Fibroblast of lung (primary cell): ENCODE measurements at regions not wholly inside any gene's neighbourhood (a gene's known extent, or its start where the extent isn't known, plus 50 kb on each side); places are given as distances from the start of the nearest gene placed in this dataset.

ENCODE experiments used
- DNase-seq, 2 donors: peaks; one replicate each; pipeline versions ENCODE4 v3.0.0 to v3.0.0-alpha.2; 2010; ENCODE audit warnings: low read depth in 2 of 2
- H2AFZ ChIP-seq: 2 replicates; pipeline ENCODE4 v1.5.1; 2012; ENCODE audit warnings: low read length, control low read depth, inconsistent platforms
- H3K27ac ChIP-seq: 2 replicates; pipeline ENCODE4 v1.5.1; 2011; ENCODE audit warnings: low read length, control low read depth; ENCODE audit not compliant: insufficient read depth
- H3K27me3 ChIP-seq: 2 replicates; pipeline ENCODE4 v1.5.1; 2011; ENCODE audit warnings: mild to moderate bottlenecking, low read length; ENCODE audit not compliant: control insufficient read depth, insufficient read depth
- H3K36me3 ChIP-seq: 2 replicates; pipeline ENCODE4 v1.5.1; 2011; ENCODE audit warnings: low read length; ENCODE audit not compliant: control insufficient read depth, insufficient read depth
- H3K4me1 ChIP-seq: 2 replicates; pipeline ENCODE4 v1.5.1; 2011; ENCODE audit warnings: low read length; ENCODE audit not compliant: control insufficient read depth, insufficient read depth; ENCODE audit errors: extremely low read depth
- H3K4me2 ChIP-seq: 2 replicates; pipeline ENCODE4 v1.5.1; 2011; ENCODE audit warnings: low read length, control low read depth; ENCODE audit not compliant: insufficient read depth; ENCODE audit errors: extremely low read depth
- H3K4me3 ChIP-seq, 4 experiments: fragments of 200-600 bp in 1 of 4; sonication (generic) in 1 of 4; replicated peaks in 1 of 4; 2 replicates each; pipeline ENCODE4 v1.5.1; 2011 to 2016; ENCODE audit warnings: low read length in 4 of 4, low read depth in 3 of 4, mild to moderate bottlenecking in 3 of 4, control low read depth in 2 of 4, inconsistent platforms in 1 of 4, mixed read lengths in 1 of 4; ENCODE audit not compliant: insufficient read depth in 1 of 4; ENCODE audit errors: control extremely low read depth in 1 of 4
- H3K79me2 ChIP-seq: 2 replicates; pipeline ENCODE4 v1.5.1; 2012; ENCODE audit warnings: mild to moderate bottlenecking, low read length, inconsistent platforms; ENCODE audit not compliant: control insufficient read depth, insufficient read depth
- H3K9ac ChIP-seq: 2 replicates; pipeline ENCODE4 v1.5.1; 2011; ENCODE audit warnings: mild to moderate bottlenecking, low read length, control low read depth; ENCODE audit not compliant: insufficient read depth
- H3K9me3 ChIP-seq: 2 replicates; pipeline ENCODE4 v1.5.1; 2012; ENCODE audit warnings: low read depth, low read length; ENCODE audit not compliant: control insufficient read depth, insufficient read depth
- H4K20me1 ChIP-seq: 2 replicates; pipeline ENCODE4 v1.5.1; 2011; ENCODE audit warnings: low read length; ENCODE audit not compliant: control insufficient read depth, insufficient read depth; ENCODE audit errors: extremely low read depth
- EZH2 ChIP-seq: IDR thresholded peaks from 2 replicates; pipeline ENCODE4 v1.5.1; 2012; ENCODE audit warnings: low read length, control low read depth, mild to moderate bottlenecking; ENCODE audit errors: missing control alignments
- TF ChIP-seq, protein P1 (sequence below), 2 donors: IDR thresholded peaks in 1 of 2; conservative IDR thresholded peaks in 1 of 2; 1 replicate in 1 of 2; 2 replicates in 1 of 2; pipeline ENCODE4 v1.5.1; 2011 to 2012; ENCODE audit warnings: low read length in 2 of 2, control low read depth in 1 of 2, inconsistent platforms in 1 of 2, low read depth in 1 of 2, mild to moderate bottlenecking in 1 of 2

DNA sequence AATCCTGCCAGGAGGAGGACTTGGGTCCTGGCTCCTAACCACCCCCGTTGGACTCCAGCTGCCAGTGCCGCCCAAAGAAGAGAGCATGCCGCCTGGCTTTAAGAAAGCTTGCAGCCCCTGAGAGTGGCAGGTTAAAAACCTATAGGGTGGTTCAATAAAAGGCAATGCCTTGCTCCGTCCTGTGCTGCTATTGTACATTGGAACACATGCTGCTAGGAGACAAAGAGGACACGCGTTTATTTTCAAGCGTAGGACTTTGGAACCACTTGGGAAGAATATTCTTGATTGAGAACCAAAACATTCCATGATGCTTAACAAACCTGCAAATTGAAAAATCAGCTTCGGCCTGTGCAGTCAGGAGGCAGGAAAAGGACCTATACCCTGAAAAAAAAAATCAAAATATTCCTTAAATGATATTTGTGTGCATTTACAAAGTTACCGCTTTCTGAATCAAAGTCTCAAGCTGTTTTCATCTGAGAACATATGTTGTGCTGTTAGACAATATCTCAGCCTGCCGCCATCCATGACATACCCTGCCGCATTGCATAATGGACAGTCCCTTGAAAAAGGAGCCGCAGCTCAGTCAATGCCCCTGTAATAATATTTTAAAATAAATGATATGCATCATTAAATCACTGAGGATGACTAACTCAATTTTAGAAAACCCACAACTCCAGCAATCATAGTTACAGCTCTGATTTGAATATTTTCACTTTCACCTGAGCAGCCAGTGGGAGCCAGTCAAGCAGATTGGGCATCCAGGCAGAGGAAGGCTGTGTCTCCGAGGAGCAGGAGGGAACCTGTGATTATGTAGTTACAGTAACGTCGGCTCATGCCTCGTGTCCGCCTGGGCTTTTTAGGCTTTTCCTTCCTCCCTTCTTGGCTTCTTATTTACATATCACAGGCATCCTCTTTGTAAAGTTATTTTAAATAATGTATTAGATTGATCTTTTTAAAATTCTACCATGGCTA lies 805.6 kb upstream of the FANCL start:
- Histone ChIP-seq H3K9me3 (no peaks in the 10 kb centered on the region), H3K36me3 (no peaks in the 10 kb centered on the region), H3K9ac (no peak overlapping the region), H3K4me1 (no peaks in the 10 kb centered on the region), H2AFZ (no peak overlapping the region), H3K27me3 (no peaks in the 10 kb centered on the region), H3K4me3 (no peak overlapping the region), H3K79me2 (no peaks in the 10 kb centered on the region), H4K20me1 (no peaks in the 10 kb centered on the region), H3K4me2 (no peak overlapping the region), H3K27ac (no peak overlapping the region)
- TF ChIP-seq, protein P1, sequence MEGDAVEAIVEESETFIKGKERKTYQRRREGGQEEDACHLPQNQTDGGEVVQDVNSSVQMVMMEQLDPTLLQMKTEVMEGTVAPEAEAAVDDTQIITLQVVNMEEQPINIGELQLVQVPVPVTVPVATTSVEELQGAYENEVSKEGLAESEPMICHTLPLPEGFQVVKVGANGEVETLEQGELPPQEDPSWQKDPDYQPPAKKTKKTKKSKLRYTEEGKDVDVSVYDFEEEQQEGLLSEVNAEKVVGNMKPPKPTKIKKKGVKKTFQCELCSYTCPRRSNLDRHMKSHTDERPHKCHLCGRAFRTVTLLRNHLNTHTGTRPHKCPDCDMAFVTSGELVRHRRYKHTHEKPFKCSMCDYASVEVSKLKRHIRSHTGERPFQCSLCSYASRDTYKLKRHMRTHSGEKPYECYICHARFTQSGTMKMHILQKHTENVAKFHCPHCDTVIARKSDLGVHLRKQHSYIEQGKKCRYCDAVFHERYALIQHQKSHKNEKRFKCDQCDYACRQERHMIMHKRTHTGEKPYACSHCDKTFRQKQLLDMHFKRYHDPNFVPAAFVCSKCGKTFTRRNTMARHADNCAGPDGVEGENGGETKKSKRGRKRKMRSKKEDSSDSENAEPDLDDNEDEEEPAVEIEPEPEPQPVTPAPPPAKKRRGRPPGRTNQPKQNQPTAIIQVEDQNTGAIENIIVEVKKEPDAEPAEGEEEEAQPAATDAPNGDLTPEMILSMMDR (conservative IDR thresholded peaks at IDR 0.05 in 1 of 2, IDR thresholded peaks at IDR 0.05 in 1 of 2; ENCODE audit: low read depth in 1 of 2, low read length in 2 of 2) = no peak
- no peak for TF ChIP-seq EZH2
- no peak for DNase-seq

DNA sequence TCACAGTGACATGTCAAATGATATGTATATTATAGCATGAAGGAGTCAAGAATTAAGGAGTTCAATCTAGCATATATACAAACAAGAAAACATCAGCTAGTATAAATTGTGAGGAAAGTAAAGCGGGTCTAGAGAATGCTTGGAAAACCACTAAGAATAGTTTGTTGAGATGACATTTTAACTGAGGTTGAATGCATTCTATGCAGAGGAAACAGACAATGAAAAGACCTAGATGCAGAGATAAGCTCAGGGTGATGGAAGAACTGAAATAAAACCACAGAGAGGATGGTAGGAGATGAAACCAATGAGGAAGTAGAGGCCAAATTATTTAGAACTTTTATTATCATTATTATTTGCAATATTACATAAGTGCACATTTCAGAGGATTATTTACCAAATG lies 803.6 kb upstream of the FANCL start:
- no peak overlapping the region for H3K27ac ChIP-seq
- no peak overlapping the region for H3K4me3 ChIP-seq
- H3K4me2 ChIP-seq = no peak overlapping the region
- no peaks in the 10 kb centered on the region for H3K9me3 ChIP-seq
- no peak overlapping the region for H3K9ac ChIP-seq
- no peak for TF ChIP-seq EZH2
- TF ChIP-seq, protein P1 (conservative IDR thresholded peaks at IDR 0.05 in 1 of 2, IDR thresholded peaks at IDR 0.05 in 1 of 2; ENCODE audit: low read depth in 1 of 2, low read length in 2 of 2) = no peak
- no peaks in the 10 kb centered on the region for H3K4me1 ChIP-seq
- no peaks in the 10 kb centered on the region for H4K20me1 ChIP-seq
- no peaks in the 10 kb centered on the region for H3K27me3 ChIP-seq
- DNase-seq = no peak
- H3K36me3 ChIP-seq = no peaks in the 10 kb centered on the region
- no peaks in the 10 kb centered on the region for H3K79me2 ChIP-seq
- H2AFZ ChIP-seq = no peak overlapping the region

DNA sequence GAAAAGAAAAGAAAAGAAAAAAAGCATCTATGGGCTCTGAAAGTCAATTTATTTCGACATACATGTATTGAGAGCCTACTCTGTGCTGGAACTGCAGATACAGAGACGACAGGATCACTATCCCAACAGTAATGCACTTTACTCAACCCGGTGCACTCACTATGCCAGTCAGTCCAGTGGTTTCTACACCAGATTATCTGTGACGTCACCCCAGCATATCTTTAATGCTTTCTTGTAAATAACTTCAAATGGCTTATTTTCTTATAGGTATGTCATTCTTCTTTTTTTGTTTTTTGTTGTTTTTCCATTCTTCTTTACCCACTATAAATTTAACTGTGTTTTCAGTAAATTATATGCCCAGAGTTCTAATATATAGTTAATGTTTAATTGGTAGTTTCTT lies 800.0 kb upstream of the FANCL start:
- TF ChIP-seq, protein P1 (conservative IDR thresholded peaks at IDR 0.05 in 1 of 2, IDR thresholded peaks at IDR 0.05 in 1 of 2; ENCODE audit: low read depth in 1 of 2, low read length in 2 of 2) = no peak
- TF ChIP-seq EZH2 = no peak
- no peak overlapping the region for H3K4me3 ChIP-seq
- no peaks in the 10 kb centered on the region for H3K79me2 ChIP-seq
- no peak overlapping the region for H2AFZ ChIP-seq
- no peaks in the 10 kb centered on the region for H3K4me1 ChIP-seq
- no peaks in the 10 kb centered on the region for H3K36me3 ChIP-seq
- H3K4me2 ChIP-seq = no peak overlapping the region
- no peak for DNase-seq
- no peak overlapping the region for H3K9ac ChIP-seq
- H3K27ac ChIP-seq = no peak overlapping the region
- no peaks in the 10 kb centered on the region for H3K9me3 ChIP-seq
- no peaks in the 10 kb centered on the region for H4K20me1 ChIP-seq
- H3K27me3 ChIP-seq = no peaks in the 10 kb centered on the region
